Activated CD8-positive, alpha-beta memory T cell treated with anti-CD3 and anti-CD28 coated beads for 24 hours (primary cell): ENCODE measurements at regions not wholly inside any gene's neighbourhood (a gene's known extent, or its start where the extent isn't known, plus 50 kb on each side); places are given as distances from the start of the nearest gene placed in this dataset.

Source experiments
- DNase-seq: peaks from one replicate; pipeline ENCODE4 v3.0.0-alpha.2; 2020

- no peak for DNase-seq
These were observed 74.8 kb upstream of the HDAC9 start for GRCh38 chr7:18420748-18421147.

GRCh38 chr7:18421297-18422002 is 74.1 kb upstream of the HDAC9 start:
- no peak for DNase-seq

GRCh38 chr7:18425227-18425626 is 70.3 kb upstream of the HDAC9 start:
- no peak for DNase-seq

GRCh38 chr7:18425838-18426445 is 69.6 kb upstream of the HDAC9 start:
- no peak for DNase-seq

- no peak for DNase-seq
These were observed 68.9 kb upstream of the HDAC9 start for GRCh38 chr7:18426564-18427226.

GRCh38 chr7:18429547-18429946 is 66.0 kb upstream of the HDAC9 start:
- DNase-seq: no peak

- DNase-seq: no peak
These were observed 64.7 kb upstream of the HDAC9 start for GRCh38 chr7:18430810-18431209.

GRCh38 chr7:18434171-18434570 is 61.4 kb upstream of the HDAC9 start:
- no peak for DNase-seq

- DNase-seq: no peak
These were observed 58.4 kb upstream of the HDAC9 start for GRCh38 chr7:18437101-18437500.

GRCh38 chr7:18440934-18441333 is 54.6 kb upstream of the HDAC9 start:
- no peak for DNase-seq

- DNase-seq: no peak
These were observed 50.7 kb upstream of the HDAC9 start for GRCh38 chr7:18444826-18445225.

GRCh38 chr7:18445483-18445882 is 50.1 kb upstream of the HDAC9 start:
- DNase-seq: no peak
